Prostate gland (tissue), 2 donors: ENCODE measurements at regions not wholly inside any gene's neighbourhood (a gene's known extent, or its start where the extent isn't known, plus 50 kb on each side); places are given as distances from the start of the nearest gene placed in this dataset.

Experiments used
- CTCF ChIP-seq, 4 experiments: fragments of 200-600 bp in 2 of 4; fragments of 450-650 bp in 2 of 4; sonication (generic) in 2 of 4; IDR thresholded peaks; 1 replicate in 3 of 4; 2 replicates in 1 of 4; pipeline ENCODE4 v1.5.1; 2016 to 2019; ENCODE audit warnings: antibody characterized with exemption in 4 of 4, mild to moderate bottlenecking in 2 of 4, moderate library complexity in 2 of 4
- POLR2A ChIP-seq: fragments of 450-650 bp; IDR thresholded peaks from one replicate; pipeline ENCODE4 v1.6.1; 2016; ENCODE audit warnings: antibody characterized with exemption, mild to moderate bottlenecking
- POLR2AphosphoS5 ChIP-seq: sonication (generic); formaldehyde crosslinking; IDR thresholded peaks from one replicate; pipeline ENCODE4 v1.6.1; 2017; ENCODE audit warnings: antibody characterized with exemption

- TF ChIP-seq POLR2AphosphoS5 (no peak), CTCF (IDR thresholded peaks at IDR 0.05) (no peak), POLR2A (no peak)
Observed at GRCh38 chr1:95496773-95497172, 262.8 kb downstream of the RWDD3 start.
